D341Med (cell line): ENCODE measurements at regions not wholly inside any gene's neighbourhood (a gene's known extent, or its start where the extent isn't known, plus 50 kb on each side); places are given as distances from the start of the nearest gene placed in this dataset.

ENCODE experiments used
- DNase-seq: peaks from one replicate; pipeline ENCODE4 v3.0.0; 2012; ENCODE audit warnings: low spot score

- no peak for DNase-seq
These were observed 282.6 kb downstream of the TPBG start for GRCh38 chr6:82646231-82646615.

- DNase-seq: no peak
These were observed 288.3 kb downstream of the TPBG start for GRCh38 chr6:82651845-82652335.

- DNase-seq: no peak
These were observed 315.6 kb downstream of the TPBG start for GRCh38 chr6:82679232-82679631.

GRCh38 chr6:82680192-82680591 lies 316.6 kb downstream of the TPBG start:
- DNase-seq: no peak

GRCh38 chr6:82681119-82681714 lies 317.6 kb downstream of the TPBG start:
- DNase-seq: no peak

- no peak for DNase-seq
These were observed 323.1 kb downstream of the TPBG start for GRCh38 chr6:82686719-82687118.

- DNase-seq: no peak
These were observed 324.2 kb downstream of the TPBG start for GRCh38 chr6:82687855-82688254.

GRCh38 chr6:82690283-82690682 lies 326.7 kb downstream of the TPBG start:
- no peak for DNase-seq

GRCh38 chr6:82691997-82692396 lies 328.4 kb downstream of the TPBG start:
- no peak for DNase-seq

GRCh38 chr6:82693094-82693493 lies 329.5 kb downstream of the TPBG start:
- no peak for DNase-seq

- DNase-seq: no peak
These were observed 337.7 kb downstream of the TPBG start for GRCh38 chr6:82701341-82701740.

- no peak for DNase-seq
These were observed 339.0 kb downstream of the TPBG start for GRCh38 chr6:82702574-82702973.

GRCh38 chr6:82703230-82703629 lies 339.6 kb downstream of the TPBG start:
- DNase-seq: no peak

GRCh38 chr6:82704045-82704444 lies 340.4 kb downstream of the TPBG start:
- no peak for DNase-seq

- DNase-seq: no peak
These were observed 342.0 kb downstream of the TPBG start for GRCh38 chr6:82705579-82705978.

- no peak for DNase-seq
These were observed 347.6 kb downstream of the TPBG start for GRCh38 chr6:82711105-82711827.

GRCh38 chr6:82711971-82712370 lies 348.4 kb downstream of the TPBG start:
- DNase-seq: no peak

GRCh38 chr6:82712389-82712788 lies 348.8 kb downstream of the TPBG start:
- no peak for DNase-seq

GRCh38 chr6:82712826-82713225 lies 349.2 kb downstream of the TPBG start:
- no peak for DNase-seq

- DNase-seq: no peak
These were observed 344.6 kb downstream of the UBE3D start for GRCh38 chr6:82720992-82721391.

- DNase-seq: no peak
These were observed 329.9 kb downstream of the UBE3D start for GRCh38 chr6:82735790-82736189.

- no peak for DNase-seq
These were observed 327.7 kb downstream of the UBE3D start for GRCh38 chr6:82737965-82738364.

GRCh38 chr6:82738773-82739172 lies 326.9 kb downstream of the UBE3D start:
- DNase-seq: no peak

GRCh38 chr6:82739303-82739702 lies 326.3 kb downstream of the UBE3D start:
- no peak for DNase-seq
